ENCODE measurements at regions not wholly inside any gene's neighbourhood (a gene's known extent, or its start where the extent isn't known, plus 50 kb on each side); places are given as distances from the start of the nearest gene placed in this dataset.
"Not testable (repeated sequence)": the region's sequence is repeated elsewhere in the genome, so short reads cannot be mapped to it uniquely, and the experiment has no call there.

DNA sequence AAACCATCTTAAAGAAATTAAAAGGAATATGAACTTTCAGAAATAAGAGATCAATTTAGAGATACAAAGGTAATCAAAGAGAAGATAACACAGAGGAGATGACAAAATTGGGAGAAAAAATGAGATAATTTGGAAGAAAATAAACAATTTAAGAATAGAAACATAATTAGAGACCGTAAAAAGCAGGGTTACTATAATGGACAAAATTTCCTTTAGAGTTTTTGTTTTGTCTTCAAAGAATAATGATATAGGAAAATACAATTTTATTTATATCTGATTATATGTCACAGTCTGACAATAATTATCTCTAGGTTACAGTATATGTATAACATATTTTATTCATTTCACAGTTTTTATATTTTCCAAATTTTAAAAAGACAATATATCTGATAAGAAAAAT, 716.4 kb upstream of the ZNF804A start:
- H3K27me3 ChIP-seq (ENCODE audit: control insufficient read depth in 5 of 5, insufficient read depth in 4 of 5, low read length in 5 of 5): no peaks in the 10 kb centered on the region
- no peaks in the 10 kb centered on the region for H3K4me1 ChIP-seq (ENCODE audit: control insufficient read depth in 5 of 5, insufficient read depth in 5 of 5, low read length in 5 of 5)

GRCh38 chr2:183892315-183892941, 705.9 kb upstream of the ZNF804A start:
- Histone ChIP-seq H3K4me3 (ENCODE audit: low read depth in 1 of 5, low read length in 5 of 5) (no peak overlapping the region), H3K9me3 (ENCODE audit: control insufficient read depth in 5 of 5, low read length in 5 of 5) (peaks cover 0 to 13% (median 0%) of the 10 kb centered on the region in 5 donors), H3K9ac (ENCODE audit: low read length in 5 of 5) (no peak overlapping the region), H3K27me3 (ENCODE audit: control insufficient read depth in 5 of 5, insufficient read depth in 4 of 5, low read length in 5 of 5) (no peaks in the 10 kb centered on the region), H3K4me1 (ENCODE audit: control insufficient read depth in 5 of 5, insufficient read depth in 5 of 5, low read length in 5 of 5) (no peaks in the 10 kb centered on the region), H3K27ac (ENCODE audit: low read depth, low read length) (no peak overlapping the region), H3K36me3 (ENCODE audit: control insufficient read depth in 5 of 5, insufficient read depth in 5 of 5, low read length in 5 of 5) (no peaks in the 10 kb centered on the region)

More for the DNA sequence above, 716.4 kb upstream of the ZNF804A start:
- no peak overlapping the region for H3K9ac ChIP-seq (ENCODE audit: low read length in 5 of 5)
- H3K4me3 ChIP-seq (ENCODE audit: low read depth in 1 of 5, low read length in 5 of 5): no peak overlapping the region
- H3K27ac ChIP-seq (ENCODE audit: low read depth, low read length): no peak overlapping the region
- no peaks in the 10 kb centered on the region for H3K36me3 ChIP-seq (ENCODE audit: control insufficient read depth in 5 of 5, insufficient read depth in 5 of 5, low read length in 5 of 5)
- no peaks in the 10 kb centered on the region for H3K9me3 ChIP-seq (ENCODE audit: control insufficient read depth in 5 of 5, low read length in 5 of 5)

- Histone ChIP-seq H3K27me3 (ENCODE audit: control insufficient read depth in 5 of 5, insufficient read depth in 4 of 5, low read length in 5 of 5) (no peaks in the 10 kb centered on the region), H3K4me1 (ENCODE audit: control insufficient read depth in 5 of 5, insufficient read depth in 5 of 5, low read length in 5 of 5) (no peaks in the 10 kb centered on the region), H3K9me3 (ENCODE audit: control insufficient read depth in 5 of 5, low read length in 5 of 5) (no peaks in the 10 kb centered on the region)
These were observed 699.7 kb upstream of the ZNF804A start for GRCh38 chr2:183898641-183899040.

GRCh38 chr2:183901931-183902330, 696.4 kb upstream of the ZNF804A start:
- Histone ChIP-seq H3K4me3 (ENCODE audit: low read depth in 1 of 5, low read length in 5 of 5) (no peak overlapping the region), H3K27me3 (ENCODE audit: control insufficient read depth in 5 of 5, insufficient read depth in 4 of 5, low read length in 5 of 5) (no peaks in the 10 kb centered on the region), H3K36me3 (ENCODE audit: control insufficient read depth in 5 of 5, insufficient read depth in 5 of 5, low read length in 5 of 5) (no peaks in the 10 kb centered on the region), H3K4me1 (ENCODE audit: control insufficient read depth in 5 of 5, insufficient read depth in 5 of 5, low read length in 5 of 5) (no peaks in the 10 kb centered on the region), H3K27ac (ENCODE audit: low read depth, low read length) (no peak overlapping the region), H3K9ac (ENCODE audit: low read length in 5 of 5) (no peak overlapping the region), H3K9me3 (ENCODE audit: control insufficient read depth in 5 of 5, low read length in 5 of 5) (no peaks in the 10 kb centered on the region)

More at GRCh38 chr2:183898641-183899040, 699.7 kb upstream of the ZNF804A start:
- Histone ChIP-seq H3K36me3 (ENCODE audit: control insufficient read depth in 5 of 5, insufficient read depth in 5 of 5, low read length in 5 of 5) (no peaks in the 10 kb centered on the region), H3K27ac (ENCODE audit: low read depth, low read length) (no peak overlapping the region), H3K4me3 (ENCODE audit: low read depth in 1 of 5, low read length in 5 of 5) (no peak overlapping the region), H3K9ac (ENCODE audit: low read length in 5 of 5) (no peak overlapping the region)

GRCh38 chr2:183903026-183903425, 695.3 kb upstream of the ZNF804A start:
- H3K4me3 ChIP-seq (ENCODE audit: low read depth in 1 of 5, low read length in 5 of 5): no peak overlapping the region
- H3K27ac ChIP-seq (ENCODE audit: low read depth, low read length): no peak overlapping the region
- no peaks in the 10 kb centered on the region for H3K9me3 ChIP-seq (ENCODE audit: control insufficient read depth in 5 of 5, low read length in 5 of 5)
- H3K9ac ChIP-seq (ENCODE audit: low read length in 5 of 5): no peak overlapping the region
- no peaks in the 10 kb centered on the region for H3K36me3 ChIP-seq (ENCODE audit: control insufficient read depth in 5 of 5, insufficient read depth in 5 of 5, low read length in 5 of 5)
- H3K4me1 ChIP-seq (ENCODE audit: control insufficient read depth in 5 of 5, insufficient read depth in 5 of 5, low read length in 5 of 5): no peaks in the 10 kb centered on the region
- H3K27me3 ChIP-seq (ENCODE audit: control insufficient read depth in 5 of 5, insufficient read depth in 4 of 5, low read length in 5 of 5): no peaks in the 10 kb centered on the region

- H3K36me3 ChIP-seq (ENCODE audit: control insufficient read depth in 5 of 5, insufficient read depth in 5 of 5, low read length in 5 of 5); H3K9me3 ChIP-seq (ENCODE audit: control insufficient read depth in 5 of 5, low read length in 5 of 5); H3K27ac ChIP-seq (ENCODE audit: low read depth, low read length); H3K9ac ChIP-seq (ENCODE audit: low read length in 5 of 5); H3K4me3 ChIP-seq (ENCODE audit: low read depth in 1 of 5, low read length in 5 of 5); H3K4me1 ChIP-seq (ENCODE audit: control insufficient read depth in 5 of 5, insufficient read depth in 5 of 5, low read length in 5 of 5); H3K27me3 ChIP-seq (ENCODE audit: control insufficient read depth in 5 of 5, insufficient read depth in 4 of 5, low read length in 5 of 5): not testable (repeated sequence)
These were observed 682.3 kb upstream of the ZNF804A start for GRCh38 chr2:183916041-183916440.

DNA sequence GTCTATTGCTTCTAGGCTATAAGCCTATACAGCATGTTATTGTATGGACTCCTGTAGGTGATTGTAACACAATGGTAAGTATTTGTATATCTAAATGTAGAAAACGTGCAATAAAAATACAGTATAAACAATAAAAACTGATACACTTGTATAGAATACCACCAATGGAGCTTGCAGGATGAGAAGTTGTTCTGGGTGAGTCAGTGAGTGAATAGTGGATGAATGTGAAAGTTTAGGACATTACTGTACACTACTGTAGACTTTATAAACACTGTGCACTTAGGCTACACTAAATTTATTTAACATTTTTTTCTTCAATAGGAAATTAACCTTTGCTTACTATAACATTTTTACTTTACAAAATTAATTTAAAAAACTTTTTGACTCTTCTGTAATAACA, 679.2 kb upstream of the ZNF804A start:
- H3K27ac ChIP-seq (ENCODE audit: low read depth, low read length): no peak overlapping the region
- H3K27me3 ChIP-seq (ENCODE audit: control insufficient read depth in 5 of 5, insufficient read depth in 4 of 5, low read length in 5 of 5): no peaks in the 10 kb centered on the region
- peaks cover 0 to 2% (median 0%) of the 10 kb centered on the region in 5 donors for H3K9me3 ChIP-seq (ENCODE audit: control insufficient read depth in 5 of 5, low read length in 5 of 5)
- H3K9ac ChIP-seq (ENCODE audit: low read length in 5 of 5): no peak overlapping the region
- no peaks in the 10 kb centered on the region for H3K4me1 ChIP-seq (ENCODE audit: control insufficient read depth in 5 of 5, insufficient read depth in 5 of 5, low read length in 5 of 5)
- no peak overlapping the region for H3K4me3 ChIP-seq (ENCODE audit: low read depth in 1 of 5, low read length in 5 of 5)
- H3K36me3 ChIP-seq (ENCODE audit: control insufficient read depth in 5 of 5, insufficient read depth in 5 of 5, low read length in 5 of 5): no peaks in the 10 kb centered on the region

- H3K4me1 ChIP-seq (ENCODE audit: control insufficient read depth in 5 of 5, insufficient read depth in 5 of 5, low read length in 5 of 5): no peaks in the 10 kb centered on the region
- H3K9ac ChIP-seq (ENCODE audit: low read length in 5 of 5): no peak overlapping the region
- no peaks in the 10 kb centered on the region for H3K27me3 ChIP-seq (ENCODE audit: control insufficient read depth in 5 of 5, insufficient read depth in 4 of 5, low read length in 5 of 5)
- peaks cover 0 to 2% (median 0%) of the 10 kb centered on the region in 5 donors for H3K9me3 ChIP-seq (ENCODE audit: control insufficient read depth in 5 of 5, low read length in 5 of 5)
- no peak overlapping the region for H3K4me3 ChIP-seq (ENCODE audit: low read depth in 1 of 5, low read length in 5 of 5)
- no peak overlapping the region for H3K27ac ChIP-seq (ENCODE audit: low read depth, low read length)
- no peaks in the 10 kb centered on the region for H3K36me3 ChIP-seq (ENCODE audit: control insufficient read depth in 5 of 5, insufficient read depth in 5 of 5, low read length in 5 of 5)
These were observed 678.4 kb upstream of the ZNF804A start for GRCh38 chr2:183919926-183920325.

DNA sequence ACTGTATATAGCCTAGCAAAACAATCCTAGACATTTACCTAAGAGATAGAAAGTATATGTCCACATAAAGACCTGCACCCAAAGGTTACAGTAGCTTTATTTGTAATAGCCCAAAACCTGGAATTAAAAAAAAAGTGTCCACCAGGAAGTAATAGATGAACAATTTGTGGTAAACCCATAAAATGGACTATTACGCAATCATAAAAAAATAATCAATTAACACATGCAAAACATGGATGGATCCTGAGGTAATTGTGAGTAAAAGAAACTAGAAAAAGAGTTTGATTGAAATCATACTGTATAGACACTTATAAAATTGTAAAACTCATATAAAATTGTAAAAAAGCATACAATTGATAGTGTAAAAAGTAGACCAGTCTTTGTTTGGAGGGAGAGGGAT, 673.0 kb upstream of the ZNF804A start:
- Histone ChIP-seq H3K27ac (ENCODE audit: low read depth, low read length) (no peak overlapping the region), H3K36me3 (ENCODE audit: control insufficient read depth in 5 of 5, insufficient read depth in 5 of 5, low read length in 5 of 5) (no peaks in the 10 kb centered on the region), H3K4me3 (ENCODE audit: low read depth in 1 of 5, low read length in 5 of 5) (no peak overlapping the region), H3K4me1 (ENCODE audit: control insufficient read depth in 5 of 5, insufficient read depth in 5 of 5, low read length in 5 of 5) (peaks cover 0 to 20% (median 11%) of the 10 kb centered on the region in 5 donors), H3K27me3 (ENCODE audit: control insufficient read depth in 5 of 5, insufficient read depth in 4 of 5, low read length in 5 of 5) (no peaks in the 10 kb centered on the region), H3K9me3 (ENCODE audit: control insufficient read depth in 5 of 5, low read length in 5 of 5) (peaks cover 0 to 5% (median 0%) of the 10 kb centered on the region in 5 donors), H3K9ac (ENCODE audit: low read length in 5 of 5) (no peak overlapping the region)

DNA sequence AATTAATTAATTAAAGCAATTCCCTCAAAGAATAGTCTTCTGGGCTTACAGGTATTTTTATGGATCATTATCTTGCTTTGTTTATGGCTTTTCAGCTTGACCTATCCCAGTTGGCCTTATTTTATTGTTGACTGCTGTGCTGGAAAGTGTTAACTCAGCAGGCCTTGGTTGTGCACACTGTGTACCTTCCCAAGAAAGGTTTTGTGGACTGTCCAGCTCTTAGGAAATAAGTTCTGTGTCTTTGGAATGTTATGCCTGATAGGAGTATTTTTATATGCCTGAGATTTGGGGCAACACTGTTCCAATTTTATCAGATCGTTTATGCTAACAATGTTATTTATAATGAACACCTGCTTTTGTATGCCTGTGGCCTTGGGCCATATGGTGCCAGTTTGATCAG, 671.9 kb upstream of the ZNF804A start:
- H3K4me3 ChIP-seq (ENCODE audit: low read depth in 1 of 5, low read length in 5 of 5): no peak overlapping the region
- H3K27ac ChIP-seq (ENCODE audit: low read depth, low read length): no peak overlapping the region
- no peaks in the 10 kb centered on the region for H3K36me3 ChIP-seq (ENCODE audit: control insufficient read depth in 5 of 5, insufficient read depth in 5 of 5, low read length in 5 of 5)
- H3K9ac ChIP-seq (ENCODE audit: low read length in 5 of 5): no peak overlapping the region
- no peaks in the 10 kb centered on the region for H3K27me3 ChIP-seq (ENCODE audit: control insufficient read depth in 5 of 5, insufficient read depth in 4 of 5, low read length in 5 of 5)
- peaks cover 0 to 5% (median 0%) of the 10 kb centered on the region in 5 donors for H3K9me3 ChIP-seq (ENCODE audit: control insufficient read depth in 5 of 5, low read length in 5 of 5)
- H3K4me1 ChIP-seq (ENCODE audit: control insufficient read depth in 5 of 5, insufficient read depth in 5 of 5, low read length in 5 of 5): peaks cover 0 to 20% (median 11%) of the 10 kb centered on the region in 5 donors
